ELR (cell line): ENCODE measurements at regions not wholly inside any gene's neighbourhood (a gene's known extent, or its start where the extent isn't known, plus 50 kb on each side); places are given as distances from the start of the nearest gene placed in this dataset.
"Not testable (repeated sequence)": the region's sequence is repeated elsewhere in the genome, so short reads cannot be mapped to it uniquely, and the experiment has no call there.

Experiments used
- DNase-seq: peaks from one replicate; pipeline ENCODE4 v3.0.0-alpha.2; 2015; ENCODE audit warnings: low read depth

- DNase-seq = peak; percentile 72
These were observed 1632.0 kb downstream of the PCDH9 start for GRCh38 chr13:65597839-65598818.

- peak; percentile 15 for DNase-seq
These were observed 1634.2 kb downstream of the PCDH9 start for GRCh38 chr13:65595916-65596315.

GRCh38 chr13:65594298-65594781, 1635.8 kb downstream of the PCDH9 start:
- DNase-seq = peak; percentile 27

- no peak for DNase-seq
These were observed 1636.8 kb downstream of the PCDH9 start for GRCh38 chr13:65593298-65593874.

GRCh38 chr13:65592731-65593130, 1637.4 kb downstream of the PCDH9 start:
- no peak for DNase-seq

GRCh38 chr13:65585346-65585745, 1644.8 kb downstream of the PCDH9 start:
- no peak for DNase-seq

GRCh38 chr13:65584126-65584525, 1646.0 kb downstream of the PCDH9 start:
- DNase-seq = no peak

- DNase-seq = no peak
These were observed 1648.0 kb downstream of the PCDH9 start for GRCh38 chr13:65582160-65582559.

GRCh38 chr13:65564561-65564960, 1665.6 kb downstream of the PCDH9 start:
- DNase-seq = not testable (repeated sequence)

GRCh38 chr13:65562305-65562704, 1667.8 kb downstream of the PCDH9 start:
- DNase-seq = no peak

GRCh38 chr13:65560936-65561335, 1669.2 kb downstream of the PCDH9 start:
- DNase-seq = no peak

GRCh38 chr13:65555962-65556361, 1674.2 kb downstream of the PCDH9 start:
- no peak for DNase-seq

- DNase-seq = no peak
These were observed 1676.9 kb downstream of the PCDH9 start for GRCh38 chr13:65553096-65553727.

GRCh38 chr13:65551208-65551607, 1678.9 kb downstream of the PCDH9 start:
- no peak for DNase-seq

GRCh38 chr13:65540175-65540574, 1690.0 kb downstream of the PCDH9 start:
- DNase-seq = peak; percentile 8

GRCh38 chr13:65535370-65535769, 1694.8 kb downstream of the PCDH9 start:
- no peak for DNase-seq

GRCh38 chr13:65532231-65532630, 1697.9 kb downstream of the PCDH9 start:
- DNase-seq = no peak

- DNase-seq = no peak
These were observed 1699.4 kb downstream of the PCDH9 start for GRCh38 chr13:65530688-65531087.

- DNase-seq = no peak
These were observed 1700.6 kb downstream of the PCDH9 start for GRCh38 chr13:65529541-65529940.

- DNase-seq = no peak
These were observed 1721.4 kb downstream of the PCDH9 start for GRCh38 chr13:65508745-65509144.

- DNase-seq = no peak
These were observed 1721.8 kb downstream of the PCDH9 start for GRCh38 chr13:65508338-65508737.

GRCh38 chr13:65505941-65506340, 1724.2 kb downstream of the PCDH9 start:
- DNase-seq = no peak

GRCh38 chr13:65504213-65504612, 1725.9 kb downstream of the PCDH9 start:
- no peak for DNase-seq
